Breast epithelium (tissue), 3 donors: ENCODE measurements at regions not wholly inside any gene's neighbourhood (a gene's known extent, or its start where the extent isn't known, plus 50 kb on each side); places are given as distances from the start of the nearest gene placed in this dataset.

Experiments used
- CTCF ChIP-seq, 3 donors: fragments of 450-650 bp; IDR thresholded peaks; one replicate each; pipeline ENCODE4 v1.5.1; 2016 to 2017; ENCODE audit warnings: antibody characterized with exemption in 3 of 3, mild to moderate bottlenecking in 3 of 3, moderate library complexity in 3 of 3
- POLR2A ChIP-seq: fragments of 450-650 bp; IDR thresholded peaks from one replicate; pipeline ENCODE4 v1.6.1; 2016; ENCODE audit warnings: antibody characterized with exemption, mild to moderate bottlenecking, moderate library complexity
- POLR2AphosphoS5 ChIP-seq, 3 donors: sonication (generic); formaldehyde crosslinking; IDR thresholded peaks; one replicate each; pipeline ENCODE4 v1.6.1; 2017; ENCODE audit warnings: antibody characterized with exemption in 3 of 3

- TF ChIP-seq CTCF (IDR thresholded peaks at IDR 0.05) (no peak), POLR2A (no peak), POLR2AphosphoS5 (IDR thresholded peaks at IDR 0.05) (no peak)
Measured at GRCh38 chr2:138960191-138960590, 180.0 kb upstream of the NXPH2 start.
